NT2/D1 (cell line): ENCODE measurements at regions not wholly inside any gene's neighbourhood (a gene's known extent, or its start where the extent isn't known, plus 50 kb on each side); places are given as distances from the start of the nearest gene placed in this dataset.

ENCODE experiments used
- SUZ12 ChIP-seq: IDR thresholded peaks from 2 replicates; pipeline ENCODE4 v1.6.1; 2011; ENCODE audit not compliant: insufficient read length, insufficient read depth; ENCODE audit errors: extremely low read depth
- YY1 ChIP-seq: IDR thresholded peaks from 2 replicates; pipeline ENCODE4 v1.6.1; 2011; ENCODE audit not compliant: insufficient read length, insufficient read depth
- ZNF274 ChIP-seq: IDR thresholded peaks from 2 replicates; pipeline ENCODE4 v1.6.1; 2011; ENCODE audit warnings: mild to moderate bottlenecking, low read depth, low read length

GRCh38 chr21:38744861-38745260 lies 60.9 kb upstream of the ETS2 start:
- TF ChIP-seq ZNF274, result no peak
- no peak for TF ChIP-seq YY1
- TF ChIP-seq SUZ12, result no peak
